A172 (cell line): ENCODE measurements at regions not wholly inside any gene's neighbourhood (a gene's known extent, or its start where the extent isn't known, plus 50 kb on each side); places are given as distances from the start of the nearest gene placed in this dataset.
A peak's percentile ranks its signal among the peaks of the same experiment; 100 is the strongest.

Experiments
- DNase-seq: peaks from one replicate; pipeline ENCODE4 v3.0.0-alpha.2; 2015; ENCODE audit warnings: low spot score

GRCh38 chr20:52493171-52493721 is 301.7 kb upstream of the ZFP64 start:
- DNase-seq: peak; percentile 84

- DNase-seq: peak; percentile 97
These were observed 299.3 kb upstream of the ZFP64 start for GRCh38 chr20:52490711-52491430.

- peak; percentile 91 for DNase-seq
These were observed 292.9 kb upstream of the ZFP64 start for GRCh38 chr20:52484438-52484837.

GRCh38 chr20:52483382-52483781 is 291.8 kb upstream of the ZFP64 start:
- no peak for DNase-seq

GRCh38 chr20:52482044-52482443 is 290.5 kb upstream of the ZFP64 start:
- no peak for DNase-seq

GRCh38 chr20:52481443-52481842 is 289.9 kb upstream of the ZFP64 start:
- DNase-seq: no peak

GRCh38 chr20:52476074-52476750 is 284.6 kb upstream of the ZFP64 start:
- DNase-seq: no peak

GRCh38 chr20:52473186-52473585 is 281.6 kb upstream of the ZFP64 start:
- DNase-seq: no peak

GRCh38 chr20:52470561-52470960 is 279.0 kb upstream of the ZFP64 start:
- no peak for DNase-seq

- DNase-seq: no peak
These were observed 277.5 kb upstream of the ZFP64 start for GRCh38 chr20:52469128-52469527.

GRCh38 chr20:52465991-52466390 is 274.4 kb upstream of the ZFP64 start:
- no peak for DNase-seq

GRCh38 chr20:52461582-52461981 is 270.0 kb upstream of the ZFP64 start:
- DNase-seq: no peak

GRCh38 chr20:52459150-52459549 is 267.6 kb upstream of the ZFP64 start:
- no peak for DNase-seq

GRCh38 chr20:52457826-52458225 is 266.2 kb upstream of the ZFP64 start:
- DNase-seq: peak; percentile 79

- peak; percentile 79 for DNase-seq
These were observed 263.1 kb upstream of the ZFP64 start for GRCh38 chr20:52454660-52455059.

- DNase-seq: no peak
These were observed 257.1 kb upstream of the ZFP64 start for GRCh38 chr20:52448513-52449232.

GRCh38 chr20:52447225-52447551 is 255.6 kb upstream of the ZFP64 start:
- DNase-seq: peak; percentile 73

- peak; percentile 72 for DNase-seq
These were observed 255.0 kb upstream of the ZFP64 start for GRCh38 chr20:52446421-52447224.

- no peak for DNase-seq
These were observed 252.9 kb upstream of the ZFP64 start for GRCh38 chr20:52444455-52444854.

GRCh38 chr20:52443874-52444273 is 252.3 kb upstream of the ZFP64 start:
- no peak for DNase-seq

- DNase-seq: no peak
These were observed 250.1 kb upstream of the ZFP64 start for GRCh38 chr20:52441710-52442109.

GRCh38 chr20:52439375-52439774 is 247.8 kb upstream of the ZFP64 start:
- DNase-seq: no peak
